NCI-H1436 (cell line): ENCODE measurements at regions not wholly inside any gene's neighbourhood (a gene's known extent, or its start where the extent isn't known, plus 50 kb on each side); places are given as distances from the start of the nearest gene placed in this dataset.

Experiments
- DNase-seq: peaks from one replicate; lab custom pipeline; 2025; lab: John Stamatoyannopoulos, UW

GRCh38 chr16:86366481-86366880 is 143.8 kb upstream of the FOXF1 start:
- no peak for DNase-seq

GRCh38 chr16:86367291-86368072 is 142.8 kb upstream of the FOXF1 start:
- DNase-seq, result no peak

- no peak for DNase-seq
These were observed 142.1 kb upstream of the FOXF1 start for GRCh38 chr16:86368261-86368660.

GRCh38 chr16:86370062-86370461 is 140.3 kb upstream of the FOXF1 start:
- no peak for DNase-seq

- no peak for DNase-seq
These were observed 139.1 kb upstream of the FOXF1 start for GRCh38 chr16:86371083-86371803.

GRCh38 chr16:86372193-86372592 is 138.1 kb upstream of the FOXF1 start:
- DNase-seq, result no peak

- no peak for DNase-seq
These were observed 136.9 kb upstream of the FOXF1 start for GRCh38 chr16:86373276-86373901.

- DNase-seq, result no peak
These were observed 135.7 kb upstream of the FOXF1 start for GRCh38 chr16:86374603-86375130.

- no peak for DNase-seq
These were observed 135.0 kb upstream of the FOXF1 start for GRCh38 chr16:86375364-86375763.

GRCh38 chr16:86375851-86376250 is 134.5 kb upstream of the FOXF1 start:
- DNase-seq, result no peak

GRCh38 chr16:86376837-86377236 is 133.5 kb upstream of the FOXF1 start:
- DNase-seq, result no peak

GRCh38 chr16:86377251-86378022 is 132.9 kb upstream of the FOXF1 start:
- no peak for DNase-seq

- no peak for DNase-seq
These were observed 132.2 kb upstream of the FOXF1 start for GRCh38 chr16:86378128-86378527.

- no peak for DNase-seq
These were observed 131.4 kb upstream of the FOXF1 start for GRCh38 chr16:86378831-86379504.

GRCh38 chr16:86379505-86379846 is 130.9 kb upstream of the FOXF1 start:
- no peak for DNase-seq

GRCh38 chr16:86380030-86380429 is 130.3 kb upstream of the FOXF1 start:
- DNase-seq, result no peak

- no peak for DNase-seq
These were observed 128.8 kb upstream of the FOXF1 start for GRCh38 chr16:86381491-86381890.

GRCh38 chr16:86382067-86382773 is 128.1 kb upstream of the FOXF1 start:
- no peak for DNase-seq

GRCh38 chr16:86382774-86383407 is 127.4 kb upstream of the FOXF1 start:
- DNase-seq, result no peak

GRCh38 chr16:86383488-86384262 is 126.7 kb upstream of the FOXF1 start:
- DNase-seq, result no peak
